GM21528 (cell line): ENCODE measurements at regions not wholly inside any gene's neighbourhood (a gene's known extent, or its start where the extent isn't known, plus 50 kb on each side); places are given as distances from the start of the nearest gene placed in this dataset.
A peak's percentile ranks its signal among the peaks of the same experiment; 100 is the strongest.

Experiments
- ATAC-seq: cut with Tn5 transposase; IDR thresholded peaks from one replicate; pipeline ENCODE4 v1.9.1; 2021; ENCODE audit warnings: mild to moderate bottlenecking, moderate library complexity; ENCODE audit not compliant: unreplicated experiment, low FRiP score

- no peak for ATAC-seq
Observed at GRCh38 chr1:57789936-57790335, 366.1 kb upstream of the DAB1 start.

- ATAC-seq = no peak
Observed at GRCh38 chr1:57788313-57788712, 364.5 kb upstream of the DAB1 start.

- no peak for ATAC-seq
Observed at GRCh38 chr1:57784356-57784755, 360.5 kb upstream of the DAB1 start.

GRCh38 chr1:57782357-57782756 lies 358.5 kb upstream of the DAB1 start:
- no peak for ATAC-seq

GRCh38 chr1:57772580-57773195 lies 348.8 kb upstream of the DAB1 start:
- no peak for ATAC-seq

GRCh38 chr1:57770772-57771171 lies 346.9 kb upstream of the DAB1 start:
- no peak for ATAC-seq

GRCh38 chr1:57770236-57770635 lies 346.4 kb upstream of the DAB1 start:
- no peak for ATAC-seq

GRCh38 chr1:57761628-57762027 lies 337.8 kb upstream of the DAB1 start:
- ATAC-seq = no peak

GRCh38 chr1:57752843-57753242 lies 329.0 kb upstream of the DAB1 start:
- no peak for ATAC-seq

- ATAC-seq = no peak
Observed at GRCh38 chr1:57748719-57749118, 324.9 kb upstream of the DAB1 start.

GRCh38 chr1:57747818-57748217 lies 324.0 kb upstream of the DAB1 start:
- no peak for ATAC-seq

- ATAC-seq = peak; percentile 81
Observed at GRCh38 chr1:57741521-57741920, 317.7 kb upstream of the DAB1 start.

GRCh38 chr1:57736940-57737339 lies 313.1 kb upstream of the DAB1 start:
- no peak for ATAC-seq

GRCh38 chr1:57729181-57729580 lies 305.3 kb upstream of the DAB1 start:
- no peak for ATAC-seq

GRCh38 chr1:57727121-57727520 lies 303.3 kb upstream of the DAB1 start:
- ATAC-seq = no peak

GRCh38 chr1:57725318-57725717 lies 301.5 kb upstream of the DAB1 start:
- no peak for ATAC-seq

GRCh38 chr1:57724535-57724934 lies 300.7 kb upstream of the DAB1 start:
- no peak for ATAC-seq

- ATAC-seq = no peak
Observed at GRCh38 chr1:57722285-57722978, 298.6 kb upstream of the DAB1 start.

GRCh38 chr1:57721001-57721400 lies 297.1 kb upstream of the DAB1 start:
- ATAC-seq = no peak

GRCh38 chr1:57719274-57719673 lies 295.4 kb upstream of the DAB1 start:
- ATAC-seq = no peak

GRCh38 chr1:57713501-57713900 lies 289.6 kb upstream of the DAB1 start:
- ATAC-seq = no peak

GRCh38 chr1:57712846-57713245 lies 289.0 kb upstream of the DAB1 start:
- ATAC-seq = no peak
